Tibial nerve (tissue), 4 donors: ENCODE measurements at regions not wholly inside any gene's neighbourhood (a gene's known extent, or its start where the extent isn't known, plus 50 kb on each side); places are given as distances from the start of the nearest gene placed in this dataset.

Experiments
- CTCF ChIP-seq, 5 experiments: fragments of 200-600 bp in 3 of 5; fragments of 450-650 bp in 2 of 5; sonication (generic) in 3 of 5; IDR thresholded peaks; one replicate each; pipeline ENCODE4 v1.5.1; 2016 to 2019; ENCODE audit warnings: antibody characterized with exemption in 5 of 5, mild to moderate bottlenecking in 3 of 5, moderate library complexity in 2 of 5
- EP300 ChIP-seq, 2 donors: sonication (generic); formaldehyde crosslinking; IDR thresholded peaks; one replicate each; pipeline ENCODE4 v1.6.1; 2017; ENCODE audit warnings: antibody characterized with exemption in 2 of 2, mild to moderate bottlenecking in 1 of 2
- POLR2A ChIP-seq, 2 donors: fragments of 450-650 bp; IDR thresholded peaks; one replicate each; pipeline ENCODE4 v1.6.1; 2017; ENCODE audit warnings: antibody characterized with exemption in 2 of 2, mild to moderate bottlenecking in 2 of 2, moderate library complexity in 2 of 2

GRCh38 chr18:3350021-3350420, 88.1 kb downstream of the MYL12B start:
- TF ChIP-seq CTCF (IDR thresholded peaks at IDR 0.05) (no peak), POLR2A (IDR thresholded peaks at IDR 0.05) (no peak), EP300 (IDR thresholded peaks at IDR 0.05) (no peak)
